ENCODE measurements at regions not wholly inside any gene's neighbourhood (a gene's known extent, or its start where the extent isn't known, plus 50 kb on each side); places are given as distances from the start of the nearest gene placed in this dataset.

GRCh38 chr6:141288947-141289346 is 843.8 kb upstream of the GJE1 start:
- DNase-seq = no peak

- no peak for DNase-seq
These were observed 850.5 kb upstream of the GJE1 start for GRCh38 chr6:141282263-141282662.

GRCh38 chr6:141269684-141270083 is 863.0 kb upstream of the GJE1 start:
- no peak for DNase-seq

- no peak for DNase-seq
These were observed 865.3 kb upstream of the GJE1 start for GRCh38 chr6:141267420-141267819.

GRCh38 chr6:141265756-141266623 is 866.7 kb upstream of the GJE1 start:
- no peak for DNase-seq

- no peak for DNase-seq
These were observed 868.6 kb upstream of the GJE1 start for GRCh38 chr6:141264101-141264500.

GRCh38 chr6:141261672-141262060 is 871.1 kb upstream of the GJE1 start:
- DNase-seq = no peak

- no peak for DNase-seq
These were observed 871.6 kb upstream of the GJE1 start for GRCh38 chr6:141261016-141261671.

GRCh38 chr6:141260627-141261015 is 872.1 kb upstream of the GJE1 start:
- DNase-seq = no peak

GRCh38 chr6:141259807-141260206 is 872.9 kb upstream of the GJE1 start:
- DNase-seq = no peak

- no peak for DNase-seq
These were observed 873.6 kb upstream of the GJE1 start for GRCh38 chr6:141259091-141259490.

- no peak for DNase-seq
These were observed 874.2 kb upstream of the GJE1 start for GRCh38 chr6:141258516-141258915.

- no peak for DNase-seq
These were observed 878.4 kb upstream of the GJE1 start for GRCh38 chr6:141254336-141254735.

- no peak for DNase-seq
These were observed 879.7 kb upstream of the GJE1 start for GRCh38 chr6:141252828-141253608.

GRCh38 chr6:141251286-141251685 is 881.4 kb upstream of the GJE1 start:
- no peak for DNase-seq

GRCh38 chr6:141248021-141248799 is 884.5 kb upstream of the GJE1 start:
- DNase-seq = no peak

GRCh38 chr6:141244366-141244765 is 888.4 kb upstream of the GJE1 start:
- DNase-seq = no peak

- no peak for DNase-seq
These were observed 889.8 kb upstream of the GJE1 start for GRCh38 chr6:141242957-141243356.

- DNase-seq = no peak
These were observed 903.4 kb upstream of the GJE1 start for GRCh38 chr6:141229296-141229695.

GRCh38 chr6:141218583-141218982 is 914.1 kb upstream of the GJE1 start:
- no peak for DNase-seq

- no peak for DNase-seq
These were observed 916.0 kb upstream of the GJE1 start for GRCh38 chr6:141216726-141217125.

GRCh38 chr6:141212296-141212695 is 920.4 kb upstream of the GJE1 start:
- DNase-seq = no peak

- no peak for DNase-seq
These were observed 920.9 kb upstream of the GJE1 start for GRCh38 chr6:141211845-141212244.

Data from NCI-H345 (cell line).